ENCODE measurements at regions not wholly inside any gene's neighbourhood (a gene's known extent, or its start where the extent isn't known, plus 50 kb on each side); places are given as distances from the start of the nearest gene placed in this dataset.

DNA sequence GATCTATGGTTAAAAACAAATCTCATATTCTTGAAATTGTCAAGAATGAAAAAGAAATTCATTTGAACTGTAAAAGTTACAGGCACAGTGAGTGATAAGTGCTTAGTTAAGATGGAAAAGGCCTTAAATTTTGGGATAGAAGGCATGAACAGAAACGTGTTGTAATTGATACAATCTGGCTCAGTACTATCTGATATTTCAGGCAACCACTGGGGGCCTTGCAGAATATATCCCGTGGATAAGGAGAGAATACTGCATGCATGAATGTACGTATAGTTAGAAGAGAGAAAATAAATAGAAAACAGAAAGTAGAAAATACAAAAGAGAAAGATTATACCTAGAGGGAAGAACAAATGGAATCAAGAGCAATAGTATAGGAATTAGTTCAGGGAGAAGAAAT lies 741.4 kb upstream of the CCDC54 start:
- Mint-ChIP-seq H3K9me3 (ENCODE audit: low read depth) (no peaks in the 10 kb centered on the region), H3K36me3 (ENCODE audit: low read depth) (no peaks in the 10 kb centered on the region), H3K4me1 (ENCODE audit: low read depth) (peaks cover 36% of the 10 kb centered on the region), H3K27ac (ENCODE audit: unreplicated experiment) (peak overlapping the region; percentile 88), H3K27me3 (ENCODE audit: low read depth) (no peaks in the 10 kb centered on the region), H3K4me3 (ENCODE audit: unreplicated experiment) (no peak overlapping the region)
- DNase-seq (ENCODE audit: low spot score): no peak
- TF ChIP-seq CTCF (IDR thresholded peaks at IDR 0.05): no peak

GRCh38 chr3:106640353-106640752 lies 736.9 kb upstream of the CCDC54 start:
- peaks cover 3% of the 10 kb centered on the region for H3K9me3 Mint-ChIP-seq (ENCODE audit: low read depth)
- H3K4me1 Mint-ChIP-seq (ENCODE audit: low read depth): peaks cover 8% of the 10 kb centered on the region
- no peak overlapping the region for H3K27ac Mint-ChIP-seq (ENCODE audit: unreplicated experiment)
- DNase-seq (ENCODE audit: low spot score): no peak
- H3K27me3 Mint-ChIP-seq (ENCODE audit: low read depth): no peaks in the 10 kb centered on the region
- H3K4me3 Mint-ChIP-seq (ENCODE audit: unreplicated experiment): no peak overlapping the region
- TF ChIP-seq CTCF (IDR thresholded peaks at IDR 0.05): no peak
- no peaks in the 10 kb centered on the region for H3K36me3 Mint-ChIP-seq (ENCODE audit: low read depth)

DNA sequence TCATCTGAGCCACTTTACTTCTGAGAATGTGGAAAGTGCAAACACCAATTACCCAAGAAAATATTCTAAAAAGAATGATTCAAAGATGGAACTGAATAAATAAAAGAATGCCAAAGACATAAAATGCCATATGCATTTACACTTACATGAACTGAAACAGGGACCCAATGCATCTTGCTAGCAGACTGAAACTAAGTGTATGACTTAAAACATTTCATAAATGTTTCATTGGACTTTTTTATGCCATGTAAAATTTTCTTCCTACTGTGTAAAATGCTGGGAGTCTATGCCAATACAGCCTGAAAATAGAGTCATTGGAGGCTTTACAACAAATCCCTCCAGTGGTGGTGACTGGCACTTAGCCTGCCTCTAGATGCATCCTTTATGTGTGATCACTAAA lies 735.1 kb upstream of the CCDC54 start:
- Mint-ChIP-seq H3K4me1 (ENCODE audit: low read depth) (no peaks in the 10 kb centered on the region), H3K4me3 (ENCODE audit: unreplicated experiment) (no peak overlapping the region), H3K27me3 (ENCODE audit: low read depth) (no peaks in the 10 kb centered on the region), H3K27ac (ENCODE audit: unreplicated experiment) (no peak overlapping the region), H3K36me3 (ENCODE audit: low read depth) (no peaks in the 10 kb centered on the region), H3K9me3 (ENCODE audit: low read depth) (peaks cover 7% of the 10 kb centered on the region)
- DNase-seq (ENCODE audit: low spot score): no peak
- no peak for TF ChIP-seq CTCF (IDR thresholded peaks at IDR 0.05)

- peaks cover 6% of the 10 kb centered on the region for H3K4me1 Mint-ChIP-seq (ENCODE audit: low read depth)
- H3K36me3 Mint-ChIP-seq (ENCODE audit: low read depth): no peaks in the 10 kb centered on the region
- H3K27me3 Mint-ChIP-seq (ENCODE audit: low read depth): no peaks in the 10 kb centered on the region
- H3K27ac Mint-ChIP-seq (ENCODE audit: unreplicated experiment): no peak overlapping the region
- peak; percentile 83 for DNase-seq (ENCODE audit: low spot score)
- no peak overlapping the region for H3K4me3 Mint-ChIP-seq (ENCODE audit: unreplicated experiment)
- TF ChIP-seq CTCF (IDR thresholded peaks at IDR 0.05): no peak
- peaks cover 7% of the 10 kb centered on the region for H3K9me3 Mint-ChIP-seq (ENCODE audit: low read depth)
Measured at GRCh38 chr3:106643684-106644161, 733.5 kb upstream of the CCDC54 start.

DNA sequence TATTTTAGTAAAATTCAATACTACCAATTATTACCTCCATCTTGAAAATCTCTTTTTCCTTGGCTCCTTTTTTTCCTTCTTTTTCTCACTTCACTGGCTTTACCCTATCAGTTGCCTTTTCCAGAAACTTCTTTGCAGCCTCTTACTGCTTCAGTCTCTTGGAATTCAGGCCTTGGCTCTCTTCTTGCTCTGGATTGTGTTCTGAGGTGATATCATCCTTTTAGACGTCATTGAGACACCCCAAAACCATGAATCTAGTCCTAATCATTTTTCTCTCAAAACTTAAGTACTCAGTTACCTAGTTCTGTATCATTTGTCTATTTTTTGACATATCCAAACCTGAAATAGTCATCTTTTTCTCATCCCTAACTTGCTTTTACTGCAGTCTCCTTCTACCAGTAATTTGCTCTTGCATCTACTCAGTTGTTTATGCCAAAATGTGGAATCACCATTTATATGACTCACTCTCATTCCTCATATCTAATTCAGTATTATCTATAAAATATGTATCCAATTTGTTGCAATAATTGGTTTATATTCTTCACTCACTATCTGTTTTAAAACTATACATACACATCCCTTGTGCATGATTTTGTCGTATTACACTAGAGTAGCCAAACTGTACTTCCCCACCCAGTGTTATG lies 703.2 kb upstream of the CCDC54 start:
- Mint-ChIP-seq H3K4me1 (ENCODE audit: low read depth) (no peaks in the 10 kb centered on the region), H3K27ac (ENCODE audit: unreplicated experiment) (no peak overlapping the region), H3K4me3 (ENCODE audit: unreplicated experiment) (no peak overlapping the region), H3K9me3 (ENCODE audit: low read depth) (no peaks in the 10 kb centered on the region), H3K27me3 (ENCODE audit: low read depth) (no peaks in the 10 kb centered on the region), H3K36me3 (ENCODE audit: low read depth) (no peaks in the 10 kb centered on the region)
- no peak for TF ChIP-seq CTCF (IDR thresholded peaks at IDR 0.05)
- no peak for DNase-seq (ENCODE audit: low spot score)

All from chondrocyte (in vitro differentiated cells).